Right lobe of liver (tissue), 6 donors: ENCODE measurements at regions not wholly inside any gene's neighbourhood (a gene's known extent, or its start where the extent isn't known, plus 50 kb on each side); places are given as distances from the start of the nearest gene placed in this dataset.

Experiments used
- ATAC-seq, 4 donors: fragments of 200-7000 bp; cut with Tn5 transposase; one replicate each; pipeline ENCODE4 v1.9.1; 2020; ENCODE audit warnings: mild to moderate bottlenecking in 4 of 4, moderate library complexity in 4 of 4
- DNase-seq, 3 donors: peaks; one replicate each; pipeline ENCODE4 v3.0.0-alpha.2; 2020
- H3K27ac ChIP-seq, 3 donors: fragments of 200-600 bp; one replicate each; pipeline ENCODE4 v1.8.0; 2022
- H3K27me3 ChIP-seq, 2 donors: fragments of 200-600 bp; one replicate each; pipeline ENCODE4 v1.8.0; 2022
- H3K36me3 ChIP-seq, 4 donors: fragments of 200-600 bp; sonication (generic) in 1 of 4; one replicate each; pipeline versions ENCODE4 v1.5.1 to v1.8.0; 2017 to 2022; ENCODE audit warnings: control low read depth in 1 of 4
- H3K4me1 ChIP-seq, 4 donors: fragments of 200-600 bp; sonication (generic) in 1 of 4; one replicate each; pipeline versions ENCODE4 v1.5.1 to v1.8.0; 2017 to 2022; ENCODE audit warnings: control low read depth in 1 of 4
- H3K4me3 ChIP-seq, 3 donors: fragments of 200-600 bp; one replicate each; pipeline ENCODE4 v1.8.0; 2022
- H3K9me3 ChIP-seq, 4 donors: fragments of 200-600 bp; sonication (generic) in 1 of 4; one replicate each; pipeline versions ENCODE4 v1.5.1 to v1.8.0; 2017 to 2022; ENCODE audit warnings: control low read depth in 1 of 4
- POLR2A ChIP-seq: fragments of 450-650 bp; IDR thresholded peaks from one replicate; pipeline ENCODE4 v1.6.1; 2017; ENCODE audit warnings: antibody characterized with exemption, mild to moderate bottlenecking
- WGBS: methylation state at CpG from one replicate; pipeline ENCODE4 v1.1.6; 2018; ENCODE audit warnings: low coverage, low lambda C conversion rate; ENCODE audit not compliant: insufficient coverage; ENCODE audit errors: missing lambda C conversion rate; 5-methylcytosine and 5-hydroxymethylcytosine counted together
- intact Hi-C, 2 donors: fragments of 100-400 bp; cut with DNase I; formaldehyde crosslinking; loops; one replicate each; pipeline versions ENCODE4 v1.11.2 to v1.14.1; 2022
- TF ChIP-seq, protein P1 (sequence below), 4 donors: fragments of 200-600 bp in 3 of 4; fragments of 450-650 bp in 1 of 4; IDR thresholded peaks; one replicate each; pipeline versions ENCODE4 v1.5.1 to v1.8.0; 2016 to 2022; ENCODE audit warnings: antibody characterized with exemption in 4 of 4, mild to moderate bottlenecking in 2 of 4
- donor health status: DM: no; HTN: yes; CAD: no.
- donor health status: DM: no; HTN: no; CAD: no.
- donor health status: DM: no; HTN: no; CAD: no.
- donor health status: DM: no; HTN: yes; CAD: no.
- donor health status: DM: no; HTN: yes; CAD: no.

DNA sequence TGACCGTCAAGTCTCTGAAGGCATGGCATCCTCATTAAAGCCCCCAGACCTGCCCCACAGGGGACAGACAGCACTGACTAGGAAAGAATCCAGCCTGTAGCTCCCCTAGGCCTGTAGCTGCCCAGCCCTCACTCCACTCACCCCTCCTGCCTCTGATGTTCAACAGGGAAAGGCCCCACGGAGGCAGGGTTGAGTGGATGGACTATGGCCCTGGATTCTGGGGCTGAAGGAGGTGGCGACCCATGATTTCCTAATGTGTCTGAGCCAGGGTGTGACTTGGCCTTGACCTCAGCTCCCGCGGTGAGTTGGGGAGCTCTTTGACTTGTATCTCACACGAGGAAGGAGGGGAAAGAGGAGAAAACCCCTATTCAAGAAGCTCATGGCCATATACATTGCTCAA is 238.5 kb upstream of the CSF3R start:
- H3K9me3 ChIP-seq = no peaks in the 10 kb centered on the region
- intact Hi-C loops = no loop called here
- ATAC-seq (no peak), DNase-seq (no peak)
- H3K27ac ChIP-seq = no peak overlapping the region
- H3K4me3 ChIP-seq = no peak overlapping the region
- no peaks in the 10 kb centered on the region for H3K4me1 ChIP-seq
- WGBS = 46% methylated on average over 2 of the region's 6 CpGs
- no peaks in the 10 kb centered on the region for H3K36me3 ChIP-seq
- TF ChIP-seq POLR2A = no peak
- TF ChIP-seq, protein P1, sequence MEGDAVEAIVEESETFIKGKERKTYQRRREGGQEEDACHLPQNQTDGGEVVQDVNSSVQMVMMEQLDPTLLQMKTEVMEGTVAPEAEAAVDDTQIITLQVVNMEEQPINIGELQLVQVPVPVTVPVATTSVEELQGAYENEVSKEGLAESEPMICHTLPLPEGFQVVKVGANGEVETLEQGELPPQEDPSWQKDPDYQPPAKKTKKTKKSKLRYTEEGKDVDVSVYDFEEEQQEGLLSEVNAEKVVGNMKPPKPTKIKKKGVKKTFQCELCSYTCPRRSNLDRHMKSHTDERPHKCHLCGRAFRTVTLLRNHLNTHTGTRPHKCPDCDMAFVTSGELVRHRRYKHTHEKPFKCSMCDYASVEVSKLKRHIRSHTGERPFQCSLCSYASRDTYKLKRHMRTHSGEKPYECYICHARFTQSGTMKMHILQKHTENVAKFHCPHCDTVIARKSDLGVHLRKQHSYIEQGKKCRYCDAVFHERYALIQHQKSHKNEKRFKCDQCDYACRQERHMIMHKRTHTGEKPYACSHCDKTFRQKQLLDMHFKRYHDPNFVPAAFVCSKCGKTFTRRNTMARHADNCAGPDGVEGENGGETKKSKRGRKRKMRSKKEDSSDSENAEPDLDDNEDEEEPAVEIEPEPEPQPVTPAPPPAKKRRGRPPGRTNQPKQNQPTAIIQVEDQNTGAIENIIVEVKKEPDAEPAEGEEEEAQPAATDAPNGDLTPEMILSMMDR (IDR thresholded peaks at IDR 0.05) = no peak
- H3K27me3 ChIP-seq = peaks cover 0 to 5% of the 10 kb centered on the region in 2 donors

GRCh38 chr1:36717431-36717830 is 234.7 kb upstream of the CSF3R start:
- H3K36me3 ChIP-seq = no peaks in the 10 kb centered on the region
- H3K9me3 ChIP-seq = no peaks in the 10 kb centered on the region
- H3K4me1 ChIP-seq = no peaks in the 10 kb centered on the region
- H3K27me3 ChIP-seq = peaks cover 0 to 6% of the 10 kb centered on the region in 2 donors
- DNase-seq (no peak), ATAC-seq (no peak)
- H3K27ac ChIP-seq = no peak overlapping the region
- WGBS = 31% methylated on average over 2 of the region's 2 CpGs
- intact Hi-C loops = no loop called here
- H3K4me3 ChIP-seq = no peak overlapping the region
- TF ChIP-seq, protein P1 (IDR thresholded peaks at IDR 0.05) = no peak
- TF ChIP-seq POLR2A = no peak

- 30% methylated on average over 2 of the region's 2 CpGs for WGBS
- Histone ChIP-seq H3K36me3 (no peaks in the 10 kb centered on the region), H3K9me3 (no peaks in the 10 kb centered on the region), H3K4me1 (no peaks in the 10 kb centered on the region), H3K27me3 (peaks cover 0 to 6% of the 10 kb centered on the region in 2 donors), H3K4me3 (no peak overlapping the region), H3K27ac (no peak overlapping the region)
- no peak for DNase-seq
- ATAC-seq = no peak
- no peak for TF ChIP-seq POLR2A
- TF ChIP-seq, protein P1 (IDR thresholded peaks at IDR 0.05) = no peak
- intact Hi-C loops = no loop called here
Observed at GRCh38 chr1:36715797-36716196, 233.1 kb upstream of the CSF3R start.

DNA sequence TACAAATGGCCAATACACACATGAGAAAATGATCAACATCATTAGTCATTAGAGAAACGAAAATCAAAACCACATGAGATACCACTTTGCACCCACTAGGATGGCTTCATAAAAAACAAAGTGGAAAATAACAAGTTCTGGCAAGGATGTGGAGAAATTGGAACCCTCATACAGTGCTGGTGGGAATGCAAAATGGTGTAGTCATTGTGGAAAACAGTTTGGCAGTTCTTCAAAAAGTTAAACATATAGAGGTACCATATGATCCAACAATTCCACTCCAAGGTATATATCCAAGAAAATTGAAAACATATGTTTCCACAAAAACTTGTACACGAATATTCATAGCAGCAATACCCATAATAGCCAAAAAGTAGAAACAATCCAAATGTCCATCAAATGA is 231.6 kb upstream of the CSF3R start:
- ATAC-seq (no peak), DNase-seq (no peak)
- Histone ChIP-seq H3K4me3 (no peak overlapping the region), H3K27me3 (peaks cover 0 to 6% of the 10 kb centered on the region in 2 donors), H3K9me3 (no peaks in the 10 kb centered on the region), H3K36me3 (no peaks in the 10 kb centered on the region), H3K4me1 (no peaks in the 10 kb centered on the region), H3K27ac (no peak overlapping the region)
- intact Hi-C loops = no loop called here
- TF ChIP-seq, protein P1 (IDR thresholded peaks at IDR 0.05) = no peak
- TF ChIP-seq POLR2A = no peak
- WGBS = 41% methylated on average over 2 of the region's 2 CpGs

- WGBS = 6% methylated on average over 2 of the region's 2 CpGs
- Histone ChIP-seq H3K9me3 (no peaks in the 10 kb centered on the region), H3K4me3 (no peak overlapping the region), H3K4me1 (no peaks in the 10 kb centered on the region), H3K36me3 (no peaks in the 10 kb centered on the region), H3K27me3 (peaks cover 0 to 3% of the 10 kb centered on the region in 2 donors), H3K27ac (no peak overlapping the region)
- DNase-seq = no peak
- ATAC-seq = no peak
- intact Hi-C loops = no loop called here
- TF ChIP-seq, protein P1 (IDR thresholded peaks at IDR 0.05) = no peak
- no peak for TF ChIP-seq POLR2A
Observed at GRCh38 chr1:36711480-36711879, 228.8 kb upstream of the CSF3R start.
